CD14-positive monocyte (primary cell): ENCODE measurements at regions not wholly inside any gene's neighbourhood (a gene's known extent, or its start where the extent isn't known, plus 50 kb on each side); places are given as distances from the start of the nearest gene placed in this dataset.

Source experiments
- DNase-seq, 3 donors: peaks; one replicate each; pipeline ENCODE4 v3.0.0-alpha.2; 2011 to 2022
- H2AFZ ChIP-seq: 2 replicates; pipeline ENCODE4 v1.6.0; 2012; ENCODE audit warnings: mild to moderate bottlenecking, low read depth, low read length, inconsistent platforms; ENCODE audit not compliant: insufficient read depth, poor library complexity, severe bottlenecking
- H3K27ac ChIP-seq, 2 donors: 1 replicate in 1 of 2; 2 replicates in 1 of 2; pipeline ENCODE4 v1.5.1; 2012 to 2013; ENCODE audit warnings: low read length in 2 of 2, control low read depth in 1 of 2, inconsistent platforms in 1 of 2, low read depth in 1 of 2, mild to moderate bottlenecking in 1 of 2
- H3K27me3 ChIP-seq, 2 donors: one replicate each; pipeline versions ENCODE4 v1.6.0 to v1.6.1; 2011 to 2013; ENCODE audit warnings: low read length in 2 of 2; ENCODE audit not compliant: control insufficient read depth in 2 of 2, insufficient read depth in 2 of 2
- H3K36me3 ChIP-seq, 2 donors: replicated peaks in 1 of 2; 1 replicate in 1 of 2; 2 replicates in 1 of 2; pipeline versions ENCODE4 v1.5.1 to v1.6.1; 2012 to 2013; ENCODE audit warnings: low read length in 2 of 2, control low read depth in 1 of 2, inconsistent platforms in 1 of 2, mild to moderate bottlenecking in 1 of 2; ENCODE audit not compliant: insufficient read depth in 2 of 2, control insufficient read depth in 1 of 2
- H3K4me1 ChIP-seq, 2 donors: 1 replicate in 1 of 2; 2 replicates in 1 of 2; pipeline versions ENCODE4 v1.5.1 to v1.6.1; 2012 to 2013; ENCODE audit warnings: low read length in 2 of 2, control low read depth in 1 of 2, inconsistent platforms in 1 of 2, mild to moderate bottlenecking in 1 of 2, moderate library complexity in 1 of 2; ENCODE audit not compliant: insufficient read depth in 2 of 2, control insufficient read depth in 1 of 2
- H3K4me2 ChIP-seq: replicated peaks from 2 replicates; pipeline ENCODE3; 2012; ENCODE audit warnings: low read length, moderate library complexity, mild to moderate bottlenecking; ENCODE audit not compliant: poor library complexity, severe bottlenecking; ENCODE audit errors: extremely low read depth
- H3K4me3 ChIP-seq, 3 experiments: fragments of 200-600 bp in 1 of 3; sonication (generic) in 1 of 3; replicated peaks in 1 of 3; 1 replicate in 2 of 3; 2 replicates in 1 of 3; pipeline ENCODE4 v1.5.1; 2011 to 2013; ENCODE audit warnings: low read length in 3 of 3, mild to moderate bottlenecking in 3 of 3, control low read depth in 2 of 3, low read depth in 2 of 3, inconsistent platforms in 1 of 3, moderate library complexity in 1 of 3
- H3K79me2 ChIP-seq: 2 replicates; pipeline ENCODE4 v1.6.0; 2012; ENCODE audit warnings: mild to moderate bottlenecking, control low read depth, inconsistent platforms, low read length, moderate library complexity; ENCODE audit not compliant: insufficient read depth
- H3K9ac ChIP-seq: 2 replicates; pipeline ENCODE4 v1.6.0; 2017; ENCODE audit warnings: low read length, mild to moderate bottlenecking; ENCODE audit not compliant: insufficient read depth, poor library complexity, severe bottlenecking
- H3K9me3 ChIP-seq, 2 donors: replicated peaks in 1 of 2; 1 replicate in 1 of 2; 2 replicates in 1 of 2; pipeline versions ENCODE4 v1.5.1 to v1.6.1; 2012 to 2013; ENCODE audit warnings: low read length in 2 of 2, control low read depth in 1 of 2; ENCODE audit not compliant: control insufficient read depth in 1 of 2, insufficient read depth in 1 of 2
- H4K20me1 ChIP-seq: 2 replicates; pipeline ENCODE4 v1.6.0; 2012; ENCODE audit warnings: mild to moderate bottlenecking, low read length, control low read depth, moderate library complexity; ENCODE audit not compliant: insufficient read depth
- H3K27ac Mint-ChIP-seq, 7 donors: one replicate each; pipeline ENCODE4 v1.8.0; 2020; ENCODE audit warnings: mild to moderate bottlenecking in 7 of 7, mixed read lengths in 7 of 7, moderate library complexity in 6 of 7, inconsistent platforms in 2 of 7
- H3K27me3 Mint-ChIP-seq, 3 donors: one replicate each; pipeline ENCODE4 v1.8.0; 2021 to 2022; ENCODE audit warnings: low read depth in 3 of 3, mild to moderate bottlenecking in 3 of 3, mixed read lengths in 3 of 3, moderate library complexity in 3 of 3, inconsistent platforms in 1 of 3
- H3K36me3 Mint-ChIP-seq, 2 donors: one replicate each; pipeline ENCODE4 v1.8.0; 2020; ENCODE audit warnings: mixed read lengths in 2 of 2, inconsistent platforms in 1 of 2, mild to moderate bottlenecking in 1 of 2
- H3K4me1 Mint-ChIP-seq: one replicate; pipeline ENCODE4 v1.8.0; 2020; ENCODE audit warnings: mild to moderate bottlenecking, mixed read lengths
- H3K4me3 Mint-ChIP-seq, 2 donors: one replicate each; pipeline ENCODE4 v1.8.0; 2020; ENCODE audit warnings: mild to moderate bottlenecking in 2 of 2, mixed read lengths in 2 of 2, moderate library complexity in 1 of 2
- H3K9me3 Mint-ChIP-seq, 7 donors: one replicate each; pipeline ENCODE4 v1.8.0; 2020 to 2022; ENCODE audit warnings: mixed read lengths in 7 of 7, mild to moderate bottlenecking in 6 of 7, moderate library complexity in 6 of 7, inconsistent platforms in 2 of 7
- WGBS: methylation state at CpG from one replicate; pipeline ENCODE4 v1.1.5; 2013; ENCODE audit warnings: missing lambda C conversion rate; ENCODE audit not compliant: insufficient coverage; 5-methylcytosine and 5-hydroxymethylcytosine counted together
- intact Hi-C, 2 donors: fragments of 100-400 bp; cut with micrococcal nuclease; formaldehyde crosslinking; loops; one replicate each; pipeline versions ENCODE4 v1.15.0 to v1.15.1; 2023
- TF ChIP-seq, protein P1 (sequence below): fragments of 200-600 bp; IDR thresholded peaks from one replicate; pipeline ENCODE4 v1.8.0; 2022; ENCODE audit warnings: antibody characterized with exemption, mild to moderate bottlenecking

GRCh38 chr10:20608503-20608902, 288.6 kb downstream of the NEBL start:
- no peak overlapping the region for H3K9ac ChIP-seq
- no peak overlapping the region for H3K4me2 ChIP-seq
- Mint-ChIP-seq H3K4me3 (no peak overlapping the region), H3K27me3 (no peaks in the 10 kb centered on the region), H3K36me3 (no peaks in the 10 kb centered on the region), H3K27ac (no peak overlapping the region), H3K4me1 (no peaks in the 10 kb centered on the region), H3K9me3 (peaks cover 0 to 20% (median 12%) of the 10 kb centered on the region in 7 donors)
- TF ChIP-seq, protein P1, sequence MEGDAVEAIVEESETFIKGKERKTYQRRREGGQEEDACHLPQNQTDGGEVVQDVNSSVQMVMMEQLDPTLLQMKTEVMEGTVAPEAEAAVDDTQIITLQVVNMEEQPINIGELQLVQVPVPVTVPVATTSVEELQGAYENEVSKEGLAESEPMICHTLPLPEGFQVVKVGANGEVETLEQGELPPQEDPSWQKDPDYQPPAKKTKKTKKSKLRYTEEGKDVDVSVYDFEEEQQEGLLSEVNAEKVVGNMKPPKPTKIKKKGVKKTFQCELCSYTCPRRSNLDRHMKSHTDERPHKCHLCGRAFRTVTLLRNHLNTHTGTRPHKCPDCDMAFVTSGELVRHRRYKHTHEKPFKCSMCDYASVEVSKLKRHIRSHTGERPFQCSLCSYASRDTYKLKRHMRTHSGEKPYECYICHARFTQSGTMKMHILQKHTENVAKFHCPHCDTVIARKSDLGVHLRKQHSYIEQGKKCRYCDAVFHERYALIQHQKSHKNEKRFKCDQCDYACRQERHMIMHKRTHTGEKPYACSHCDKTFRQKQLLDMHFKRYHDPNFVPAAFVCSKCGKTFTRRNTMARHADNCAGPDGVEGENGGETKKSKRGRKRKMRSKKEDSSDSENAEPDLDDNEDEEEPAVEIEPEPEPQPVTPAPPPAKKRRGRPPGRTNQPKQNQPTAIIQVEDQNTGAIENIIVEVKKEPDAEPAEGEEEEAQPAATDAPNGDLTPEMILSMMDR = no peak
- DNase-seq = no peak
- no peaks in the 10 kb centered on the region for H3K36me3 ChIP-seq
- H3K27me3 ChIP-seq = no peaks in the 10 kb centered on the region
- peaks cover 0 to 2% of the 10 kb centered on the region in 2 donors for H3K9me3 ChIP-seq
- H3K4me3 ChIP-seq = no peak overlapping the region
- H3K4me1 ChIP-seq = no peaks in the 10 kb centered on the region
- H3K27ac ChIP-seq = no peak overlapping the region
- intact Hi-C loops = no loop called here
- H3K79me2 ChIP-seq = no peaks in the 10 kb centered on the region
- H2AFZ ChIP-seq = no peak overlapping the region
- no peaks in the 10 kb centered on the region for H4K20me1 ChIP-seq

GRCh38 chr10:20606985-20607384, 290.1 kb downstream of the NEBL start:
- Mint-ChIP-seq H3K9me3 (peaks cover 2 to 20% (median 10%) of the 10 kb centered on the region in 7 donors), H3K36me3 (no peaks in the 10 kb centered on the region), H3K27ac (no peak overlapping the region), H3K4me1 (no peaks in the 10 kb centered on the region), H3K27me3 (no peaks in the 10 kb centered on the region), H3K4me3 (no peak overlapping the region)
- Histone ChIP-seq H3K9ac (no peak overlapping the region), H3K9me3 (no peaks in the 10 kb centered on the region), H3K4me3 (no peak overlapping the region), H3K36me3 (no peaks in the 10 kb centered on the region), H3K4me1 (no peaks in the 10 kb centered on the region), H3K4me2 (no peak overlapping the region), H2AFZ (no peak overlapping the region), H3K27me3 (no peaks in the 10 kb centered on the region), H3K79me2 (no peaks in the 10 kb centered on the region), H3K27ac (no peak overlapping the region), H4K20me1 (no peaks in the 10 kb centered on the region)
- TF ChIP-seq, protein P1 = no peak
- DNase-seq = no peak
- 100% methylated on average over 1 of the region's 5 CpGs for WGBS
- intact Hi-C loops = no loop called here
